ENCODE measurements at regions not wholly inside any gene's neighbourhood (a gene's known extent, or its start where the extent isn't known, plus 50 kb on each side); places are given as distances from the start of the nearest gene placed in this dataset.
"Not testable (repeated sequence)": the region's sequence is repeated elsewhere in the genome, so short reads cannot be mapped to it uniquely, and the experiment has no call there.

GRCh38 chr20:40073535-40074111 is 615.4 kb downstream of the MAFB start:
- no peak for DNase-seq (ENCODE audit: low read depth)

GRCh38 chr20:40072907-40073306 is 616.1 kb downstream of the MAFB start:
- DNase-seq (ENCODE audit: low read depth): no peak

- DNase-seq (ENCODE audit: low read depth): no peak
Measured at GRCh38 chr20:40056171-40056570, 632.9 kb downstream of the MAFB start.

GRCh38 chr20:40055711-40056110 is 633.3 kb downstream of the MAFB start:
- DNase-seq (ENCODE audit: low read depth): no peak

- DNase-seq (ENCODE audit: low read depth): no peak
Measured at GRCh38 chr20:40054311-40054710, 634.7 kb downstream of the MAFB start.

- DNase-seq (ENCODE audit: low read depth): no peak
Measured at GRCh38 chr20:40050596-40050995, 638.4 kb downstream of the MAFB start.

GRCh38 chr20:40049854-40050253 is 639.2 kb downstream of the MAFB start:
- DNase-seq (ENCODE audit: low read depth): no peak

GRCh38 chr20:40046703-40047102 is 642.3 kb downstream of the MAFB start:
- no peak for DNase-seq (ENCODE audit: low read depth)

GRCh38 chr20:40037511-40037910 is 651.5 kb downstream of the MAFB start:
- no peak for DNase-seq (ENCODE audit: low read depth)

- DNase-seq (ENCODE audit: low read depth): no peak
Measured at GRCh38 chr20:40029589-40029988, 659.4 kb downstream of the MAFB start.

GRCh38 chr20:40019510-40019909 is 669.5 kb downstream of the MAFB start:
- DNase-seq (ENCODE audit: low read depth): no peak

GRCh38 chr20:40017765-40018164 is 671.3 kb downstream of the MAFB start:
- no peak for DNase-seq (ENCODE audit: low read depth)

GRCh38 chr20:40016890-40017289 is 672.1 kb downstream of the MAFB start:
- no peak for DNase-seq (ENCODE audit: low read depth)

- DNase-seq (ENCODE audit: low read depth): no peak
Measured at GRCh38 chr20:40016392-40016791, 672.6 kb downstream of the MAFB start.

GRCh38 chr20:40012026-40012425 is 677.0 kb downstream of the MAFB start:
- DNase-seq (ENCODE audit: low read depth): not testable (repeated sequence)

GRCh38 chr20:40010483-40010882 is 678.6 kb downstream of the MAFB start:
- no peak for DNase-seq (ENCODE audit: low read depth)

GRCh38 chr20:40009542-40009941 is 679.5 kb downstream of the MAFB start:
- DNase-seq (ENCODE audit: low read depth): no peak

- DNase-seq (ENCODE audit: low read depth): no peak
Measured at GRCh38 chr20:40008177-40008576, 680.9 kb downstream of the MAFB start.

GRCh38 chr20:40006168-40006860 is 682.7 kb downstream of the MAFB start:
- no peak for DNase-seq (ENCODE audit: low read depth)

GRCh38 chr20:40004092-40004491 is 684.9 kb downstream of the MAFB start:
- not testable (repeated sequence) for DNase-seq (ENCODE audit: low read depth)

- no peak for DNase-seq (ENCODE audit: low read depth)
Measured at GRCh38 chr20:39993742-39994141, 695.3 kb downstream of the MAFB start.

- DNase-seq (ENCODE audit: low read depth): no peak
Measured at GRCh38 chr20:39990692-39991091, 698.3 kb downstream of the MAFB start.

- DNase-seq (ENCODE audit: low read depth): no peak
Measured at GRCh38 chr20:39988991-39989390, 700.0 kb downstream of the MAFB start.

All from CMK (cell line).